ENCODE measurements at regions not wholly inside any gene's neighbourhood (a gene's known extent, or its start where the extent isn't known, plus 50 kb on each side); places are given as distances from the start of the nearest gene placed in this dataset.

- no peaks in the 10 kb centered on the region for H3K9me3 Mint-ChIP-seq (ENCODE audit: insufficient read depth)
- intact Hi-C loops (cut with micrococcal nuclease) = no loop called here
- CTCF ChIA-PET = no interaction called here
- no peak overlapping the region for H3K4me3 ChIP-seq (ENCODE audit: control extremely low read depth in 1 of 5, extremely low read depth in 1 of 5, insufficient read depth in 1 of 5, low read depth in 2 of 5, low read length in 4 of 5)
- WGBS (ENCODE audit: insufficient coverage) = no CpG with 5 or more reads among the region's 2 CpGs
- H3K9ac ChIP-seq (ENCODE audit: low read length) = no peak overlapping the region
- no peaks in the 10 kb centered on the region for H3K4me1 Mint-ChIP-seq
- H3K36me3 ChIP-seq (replicated peaks in 1 of 2; ENCODE audit: control extremely low read depth in 1 of 2, control insufficient read depth in 1 of 2, extremely low read depth in 1 of 2, insufficient read depth in 2 of 2, low read length in 1 of 2) = no peaks in the 10 kb centered on the region
- no peak for DNase-seq
- H4K20me1 ChIP-seq (ENCODE audit: control insufficient read depth, insufficient read depth, low read length, poor library complexity, severe bottlenecking) = no peaks in the 10 kb centered on the region
- no peak for ATAC-seq (ENCODE audit: low read depth)
- H3K27me3 ChIP-seq (replicated peaks in 1 of 4; ENCODE audit: control extremely low read depth in 1 of 4, control insufficient read depth in 3 of 4, insufficient read depth in 4 of 4, low read length in 3 of 4) = no peaks in the 10 kb centered on the region
- no peak overlapping the region for H2AFZ ChIP-seq (ENCODE audit: insufficient read depth, low read depth, low read length, poor library complexity, severe bottlenecking)
- no peak overlapping the region for H3K27ac Mint-ChIP-seq
- no peaks in the 10 kb centered on the region for H3K79me2 ChIP-seq (ENCODE audit: control insufficient read depth, insufficient read depth, low read length)
- H3K9me3 ChIP-seq (ENCODE audit: control extremely low read depth in 1 of 3, control insufficient read depth in 2 of 3, insufficient read depth in 1 of 3, low read length in 2 of 3) = no peaks in the 10 kb centered on the region
- H3K4me3 Mint-ChIP-seq = no peak overlapping the region
- H3K4me1 ChIP-seq (ENCODE audit: control insufficient read depth in 2 of 2, insufficient read depth in 2 of 2, low read length in 2 of 2) = no peaks in the 10 kb centered on the region
- no peak overlapping the region for H3K4me2 ChIP-seq (replicated peaks; ENCODE audit: low read depth, low read length, poor library complexity, severe bottlenecking)
- no peak overlapping the region for H3K27ac ChIP-seq (ENCODE audit: low read length in 2 of 2)
- TF ChIP-seq EZH2 (IDR thresholded peaks at IDR 0.05; ENCODE audit: borderline replicate concordance, insufficient read depth, low read depth, low read length, poor library complexity, severe bottlenecking) = no peak
- no peak for TF ChIP-seq CTCF (IDR thresholded peaks at IDR 0.05)
- POLR2A ChIA-PET = no interaction called here
- H3K27me3 Mint-ChIP-seq = peaks cover 6% of the 10 kb centered on the region
Measured at GRCh38 chr6:53984163-53984562, 127.1 kb upstream of the MLIP start.

DNA sequence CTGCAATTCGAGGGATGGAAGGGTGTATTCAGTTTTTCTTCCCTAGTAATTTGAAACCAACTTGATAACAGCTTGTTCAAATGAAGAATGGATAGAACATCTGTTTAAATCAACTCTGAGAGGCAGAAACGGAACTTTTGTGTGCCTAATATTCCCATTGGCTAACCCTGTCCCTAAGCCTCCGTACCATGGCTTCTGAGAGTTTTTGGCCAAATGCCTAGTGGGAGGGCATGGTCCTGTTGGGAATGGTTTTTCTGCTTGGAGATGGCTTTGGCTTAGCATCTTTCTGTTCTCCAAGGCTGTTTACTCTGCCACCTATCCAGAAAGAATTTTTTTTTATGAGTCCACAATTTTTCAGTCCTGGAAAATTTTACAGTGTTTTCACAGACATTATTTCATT is 126.7 kb upstream of the MLIP start:
- Histone ChIP-seq H3K27me3 (replicated peaks in 1 of 4; ENCODE audit: control extremely low read depth in 1 of 4, control insufficient read depth in 3 of 4, insufficient read depth in 4 of 4, low read length in 3 of 4) (no peaks in the 10 kb centered on the region), H3K9ac (ENCODE audit: low read length) (no peak overlapping the region), H3K4me3 (ENCODE audit: control extremely low read depth in 1 of 5, extremely low read depth in 1 of 5, insufficient read depth in 1 of 5, low read depth in 2 of 5, low read length in 4 of 5) (no peak overlapping the region), H3K4me1 (ENCODE audit: control insufficient read depth in 2 of 2, insufficient read depth in 2 of 2, low read length in 2 of 2) (no peaks in the 10 kb centered on the region), H3K9me3 (ENCODE audit: control extremely low read depth in 1 of 3, control insufficient read depth in 2 of 3, insufficient read depth in 1 of 3, low read length in 2 of 3) (no peaks in the 10 kb centered on the region), H3K36me3 (replicated peaks in 1 of 2; ENCODE audit: control extremely low read depth in 1 of 2, control insufficient read depth in 1 of 2, extremely low read depth in 1 of 2, insufficient read depth in 2 of 2, low read length in 1 of 2) (no peaks in the 10 kb centered on the region), H3K79me2 (ENCODE audit: control insufficient read depth, insufficient read depth, low read length) (no peaks in the 10 kb centered on the region), H2AFZ (ENCODE audit: insufficient read depth, low read depth, low read length, poor library complexity, severe bottlenecking) (no peak overlapping the region), H3K27ac (ENCODE audit: low read length in 2 of 2) (no peak overlapping the region), H3K4me2 (replicated peaks; ENCODE audit: low read depth, low read length, poor library complexity, severe bottlenecking) (no peak overlapping the region), H4K20me1 (ENCODE audit: control insufficient read depth, insufficient read depth, low read length, poor library complexity, severe bottlenecking) (no peaks in the 10 kb centered on the region)
- H3K9me3 Mint-ChIP-seq (ENCODE audit: insufficient read depth) = no peaks in the 10 kb centered on the region
- CTCF ChIA-PET = no interaction called here
- ATAC-seq (ENCODE audit: low read depth) = no peak
- WGBS (ENCODE audit: insufficient coverage) = 100% methylated on average over 1 of the region's 3 CpGs
- H3K4me1 Mint-ChIP-seq = no peaks in the 10 kb centered on the region
- TF ChIP-seq EZH2 (IDR thresholded peaks at IDR 0.05; ENCODE audit: borderline replicate concordance, insufficient read depth, low read depth, low read length, poor library complexity, severe bottlenecking) (no peak), CTCF (IDR thresholded peaks at IDR 0.05) (no peak)
- POLR2A ChIA-PET = no interaction called here
- DNase-seq = no peak
- intact Hi-C loops (cut with micrococcal nuclease) = no loop called here
- H3K27me3 Mint-ChIP-seq = peaks cover 6% of the 10 kb centered on the region
- no peak overlapping the region for H3K4me3 Mint-ChIP-seq
- H3K27ac Mint-ChIP-seq = no peak overlapping the region

All from B cell (primary cell).